Testis (tissue), 2 donors: ENCODE measurements at regions not wholly inside any gene's neighbourhood (a gene's known extent, or its start where the extent isn't known, plus 50 kb on each side); places are given as distances from the start of the nearest gene placed in this dataset.

Experiments used
- CTCF ChIP-seq, 3 experiments: fragments of 450-650 bp in 2 of 3; fragments of 200-600 bp in 1 of 3; sonication (generic) in 1 of 3; IDR thresholded peaks; one replicate each; pipeline ENCODE4 v1.5.1; 2016 to 2019; ENCODE audit warnings: antibody characterized with exemption in 3 of 3, mild to moderate bottlenecking in 2 of 3, moderate library complexity in 1 of 3
- POLR2A ChIP-seq: fragments of 450-650 bp; IDR thresholded peaks from one replicate; pipeline ENCODE4 v1.6.1; 2017; ENCODE audit warnings: antibody characterized with exemption, mild to moderate bottlenecking, moderate library complexity

GRCh38 chr14:40346275-40346674 is 914.0 kb upstream of the FBXO33 start:
- no peak for TF ChIP-seq CTCF (IDR thresholded peaks at IDR 0.05)
- TF ChIP-seq POLR2A = no peak
